GM19324 (cell line): ENCODE measurements at regions not wholly inside any gene's neighbourhood (a gene's known extent, or its start where the extent isn't known, plus 50 kb on each side); places are given as distances from the start of the nearest gene placed in this dataset.

Source experiments
- ATAC-seq: cut with Tn5 transposase; IDR thresholded peaks from one replicate; pipeline ENCODE4 v1.9.1; 2021; ENCODE audit warnings: mild to moderate bottlenecking, moderate library complexity; ENCODE audit not compliant: unreplicated experiment, low FRiP score

GRCh38 chr15:92294759-92295158 is 98.9 kb upstream of the ST8SIA2 start:
- no peak for ATAC-seq

- ATAC-seq = no peak
These were observed 89.3 kb upstream of the ST8SIA2 start for GRCh38 chr15:92304223-92304975.

GRCh38 chr15:92305343-92305742 is 88.3 kb upstream of the ST8SIA2 start:
- no peak for ATAC-seq

GRCh38 chr15:92306663-92307062 is 87.0 kb upstream of the ST8SIA2 start:
- no peak for ATAC-seq

GRCh38 chr15:92315144-92315543 is 78.5 kb upstream of the ST8SIA2 start:
- ATAC-seq = no peak

GRCh38 chr15:92315595-92316211 is 78.0 kb upstream of the ST8SIA2 start:
- no peak for ATAC-seq

GRCh38 chr15:92316586-92317295 is 76.9 kb upstream of the ST8SIA2 start:
- ATAC-seq = no peak

- ATAC-seq = no peak
These were observed 73.5 kb upstream of the ST8SIA2 start for GRCh38 chr15:92320012-92320699.

- no peak for ATAC-seq
These were observed 70.9 kb upstream of the ST8SIA2 start for GRCh38 chr15:92322566-92323355.

GRCh38 chr15:92323525-92323924 is 70.2 kb upstream of the ST8SIA2 start:
- no peak for ATAC-seq

- no peak for ATAC-seq
These were observed 69.3 kb upstream of the ST8SIA2 start for GRCh38 chr15:92324101-92324963.

- no peak for ATAC-seq
These were observed 67.4 kb upstream of the ST8SIA2 start for GRCh38 chr15:92326236-92326635.

- no peak for ATAC-seq
These were observed 66.6 kb upstream of the ST8SIA2 start for GRCh38 chr15:92327033-92327432.

GRCh38 chr15:92328207-92328606 is 65.5 kb upstream of the ST8SIA2 start:
- no peak for ATAC-seq

GRCh38 chr15:92332125-92332899 is 61.4 kb upstream of the ST8SIA2 start:
- no peak for ATAC-seq

- ATAC-seq = no peak
These were observed 60.0 kb upstream of the ST8SIA2 start for GRCh38 chr15:92333709-92334108.

- no peak for ATAC-seq
These were observed 57.2 kb upstream of the ST8SIA2 start for GRCh38 chr15:92336419-92336987.

- no peak for ATAC-seq
These were observed 54.3 kb upstream of the ST8SIA2 start for GRCh38 chr15:92339361-92339760.
